ENCODE measurements at regions not wholly inside any gene's neighbourhood (a gene's known extent, or its start where the extent isn't known, plus 50 kb on each side); places are given as distances from the start of the nearest gene placed in this dataset.

DNA sequence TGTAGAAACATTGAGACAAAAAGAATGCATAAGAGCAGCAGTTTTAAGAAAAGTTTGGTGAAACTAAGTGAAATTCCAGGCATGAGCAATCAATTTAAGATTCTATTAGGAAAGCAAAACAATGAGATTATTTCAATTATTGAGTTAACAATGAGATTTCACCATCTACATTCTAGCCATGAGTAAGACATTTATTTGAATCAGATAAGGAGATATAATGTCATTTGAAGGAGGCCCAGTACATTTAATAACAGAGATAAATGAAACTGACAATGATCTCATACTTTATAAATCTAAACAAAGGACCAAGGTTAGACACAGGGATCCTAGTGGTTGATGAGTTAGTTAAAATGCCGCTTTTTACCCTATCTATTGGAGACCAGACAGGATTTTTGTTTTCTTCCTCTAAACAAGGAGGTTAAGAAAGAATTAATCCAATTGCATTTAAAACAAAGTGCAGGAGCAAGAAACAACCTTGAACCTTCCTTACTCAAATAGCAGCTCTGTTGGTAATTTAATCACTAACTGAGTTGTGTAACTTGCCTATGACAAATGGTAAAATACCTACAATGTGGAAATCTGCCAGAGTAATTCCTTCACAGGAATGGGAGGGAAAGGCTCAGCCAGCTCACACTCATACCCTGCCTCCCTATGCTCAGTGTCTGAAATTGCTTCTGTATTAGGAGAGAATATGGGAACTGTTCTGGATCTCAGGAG, 103.5 kb upstream of the NR3C1 start:
- H3K27ac ChIP-seq (ENCODE audit: control insufficient read depth, insufficient read depth, low read length) = peak overlapping the region; percentile 44
- FAIRE-seq (peak; percentile 87), DNase-seq (ENCODE audit: low read depth, low spot score) (peak; percentile 52)
- H3K4me3 ChIP-seq (ENCODE audit: control insufficient read depth in 2 of 3, extremely low read depth in 1 of 3, insufficient read depth in 2 of 3, low read depth in 1 of 3, low read length in 3 of 3) = no peak overlapping the region
- dilution Hi-C loops (cut with MboI; ENCODE audit: extremely low pct_ligation_motif_present, low sequenced_read_pairs) = no loop called here
- H2AFZ ChIP-seq (ENCODE audit: control insufficient read depth, low read length) = peak overlapping the region; percentile 72
- no peak for TF ChIP-seq EZH2 (IDR thresholded peaks at IDR 0.05; ENCODE audit: low read length)
- TF ChIP-seq, protein P1, sequence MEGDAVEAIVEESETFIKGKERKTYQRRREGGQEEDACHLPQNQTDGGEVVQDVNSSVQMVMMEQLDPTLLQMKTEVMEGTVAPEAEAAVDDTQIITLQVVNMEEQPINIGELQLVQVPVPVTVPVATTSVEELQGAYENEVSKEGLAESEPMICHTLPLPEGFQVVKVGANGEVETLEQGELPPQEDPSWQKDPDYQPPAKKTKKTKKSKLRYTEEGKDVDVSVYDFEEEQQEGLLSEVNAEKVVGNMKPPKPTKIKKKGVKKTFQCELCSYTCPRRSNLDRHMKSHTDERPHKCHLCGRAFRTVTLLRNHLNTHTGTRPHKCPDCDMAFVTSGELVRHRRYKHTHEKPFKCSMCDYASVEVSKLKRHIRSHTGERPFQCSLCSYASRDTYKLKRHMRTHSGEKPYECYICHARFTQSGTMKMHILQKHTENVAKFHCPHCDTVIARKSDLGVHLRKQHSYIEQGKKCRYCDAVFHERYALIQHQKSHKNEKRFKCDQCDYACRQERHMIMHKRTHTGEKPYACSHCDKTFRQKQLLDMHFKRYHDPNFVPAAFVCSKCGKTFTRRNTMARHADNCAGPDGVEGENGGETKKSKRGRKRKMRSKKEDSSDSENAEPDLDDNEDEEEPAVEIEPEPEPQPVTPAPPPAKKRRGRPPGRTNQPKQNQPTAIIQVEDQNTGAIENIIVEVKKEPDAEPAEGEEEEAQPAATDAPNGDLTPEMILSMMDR (optimal IDR thresholded peaks at IDR 0.05 in 1 of 3, IDR thresholded peaks at IDR 0.05 in 1 of 3, conservative IDR thresholded peaks at IDR 0.05 in 1 of 3; ENCODE audit: extremely low read depth in 1 of 3, insufficient read depth in 2 of 3, low read length in 3 of 3) = peak in 1 of 3 experiments; percentile 50
- H3K9ac ChIP-seq (ENCODE audit: control insufficient read depth, extremely low read depth, insufficient read depth, low read length) = no peak overlapping the region
- H3K79me2 ChIP-seq (ENCODE audit: control insufficient read depth, insufficient read depth, low read length) = no peaks in the 10 kb centered on the region
- H3K9me3 ChIP-seq (ENCODE audit: control insufficient read depth, low read depth, low read length) = no peaks in the 10 kb centered on the region
- H3K4me2 ChIP-seq (ENCODE audit: control insufficient read depth, extremely low read depth, insufficient read depth, low read depth, low read length) = peak overlapping the region; percentile 69
- H3K27me3 ChIP-seq (ENCODE audit: control insufficient read depth, extremely low read depth, insufficient read depth, low read length) = no peaks in the 10 kb centered on the region
- H4K20me1 ChIP-seq (ENCODE audit: control insufficient read depth, extremely low read depth, insufficient read depth, low read length) = no peaks in the 10 kb centered on the region
- H3K4me1 ChIP-seq (ENCODE audit: control insufficient read depth, extremely low read depth, insufficient read depth, low read length) = peaks cover 14% of the 10 kb centered on the region
- no peaks in the 10 kb centered on the region for H3K9me1 ChIP-seq (ENCODE audit: control insufficient read depth, extremely low read depth, insufficient read depth, low read length)
- H3K36me3 ChIP-seq (ENCODE audit: control insufficient read depth in 2 of 2, extremely low read depth in 1 of 2, insufficient read depth in 2 of 2, low read length in 2 of 2) = no peaks in the 10 kb centered on the region

GRCh38 chr5:143505934-143506333, 102.4 kb upstream of the NR3C1 start:
- Histone ChIP-seq H3K79me2 (ENCODE audit: control insufficient read depth, insufficient read depth, low read length) (no peaks in the 10 kb centered on the region), H3K36me3 (ENCODE audit: control insufficient read depth in 2 of 2, extremely low read depth in 1 of 2, insufficient read depth in 2 of 2, low read length in 2 of 2) (no peaks in the 10 kb centered on the region), H3K4me2 (ENCODE audit: control insufficient read depth, extremely low read depth, insufficient read depth, low read depth, low read length) (no peak overlapping the region), H3K9me3 (ENCODE audit: control insufficient read depth, low read depth, low read length) (no peaks in the 10 kb centered on the region), H3K4me1 (ENCODE audit: control insufficient read depth, extremely low read depth, insufficient read depth, low read length) (peaks cover 14% of the 10 kb centered on the region), H3K27me3 (ENCODE audit: control insufficient read depth, extremely low read depth, insufficient read depth, low read length) (no peaks in the 10 kb centered on the region), H3K9ac (ENCODE audit: control insufficient read depth, extremely low read depth, insufficient read depth, low read length) (no peak overlapping the region), H4K20me1 (ENCODE audit: control insufficient read depth, extremely low read depth, insufficient read depth, low read length) (no peaks in the 10 kb centered on the region), H3K9me1 (ENCODE audit: control insufficient read depth, extremely low read depth, insufficient read depth, low read length) (no peaks in the 10 kb centered on the region), H3K27ac (ENCODE audit: control insufficient read depth, insufficient read depth, low read length) (no peak overlapping the region), H2AFZ (ENCODE audit: control insufficient read depth, low read length) (no peak overlapping the region), H3K4me3 (ENCODE audit: control insufficient read depth in 2 of 3, extremely low read depth in 1 of 3, insufficient read depth in 2 of 3, low read depth in 1 of 3, low read length in 3 of 3) (no peak overlapping the region)
- DNase-seq (ENCODE audit: low read depth, low spot score) (no peak), FAIRE-seq (no peak)
- dilution Hi-C loops (cut with MboI; ENCODE audit: extremely low pct_ligation_motif_present, low sequenced_read_pairs) = no loop called here
- TF ChIP-seq, protein P1 (optimal IDR thresholded peaks at IDR 0.05 in 1 of 3, IDR thresholded peaks at IDR 0.05 in 1 of 3, conservative IDR thresholded peaks at IDR 0.05 in 1 of 3; ENCODE audit: extremely low read depth in 1 of 3, insufficient read depth in 2 of 3, low read length in 3 of 3) = no peak
- no peak for TF ChIP-seq EZH2 (IDR thresholded peaks at IDR 0.05; ENCODE audit: low read length)
